HFFc6 (cell line): ENCODE measurements at regions not wholly inside any gene's neighbourhood (a gene's known extent, or its start where the extent isn't known, plus 50 kb on each side); places are given as distances from the start of the nearest gene placed in this dataset.

Experiments
- DNase-seq: peaks from one replicate; pipeline ENCODE4 v3.0.0-alpha.2; 2018
- H3K27ac Mint-ChIP-seq: 2 replicates; pipeline ENCODE4 v1.8.0; 2020; ENCODE audit warnings: mild to moderate bottlenecking, mixed read lengths
- H3K27me3 Mint-ChIP-seq: 2 replicates; pipeline ENCODE4 v1.8.0; 2021; ENCODE audit warnings: mild to moderate bottlenecking, moderate library complexity, mixed read lengths; ENCODE audit not compliant: insufficient read depth
- H3K36me3 Mint-ChIP-seq: 2 replicates; pipeline ENCODE4 v1.8.0; 2021; ENCODE audit warnings: low read depth, mixed read lengths
- H3K4me1 Mint-ChIP-seq: 2 replicates; pipeline ENCODE4 v1.8.0; 2020; ENCODE audit warnings: low read depth, mixed read lengths
- H3K4me3 Mint-ChIP-seq: 2 replicates; pipeline ENCODE4 v1.8.0; 2020; ENCODE audit warnings: mild to moderate bottlenecking, moderate library complexity, mixed read lengths
- H3K9me3 Mint-ChIP-seq: 2 replicates; pipeline ENCODE4 v1.8.0; 2020; ENCODE audit warnings: mild to moderate bottlenecking, mixed read lengths
- CTCF ChIP-seq: fragments of 200-600 bp; sonication (generic); IDR thresholded peaks from 2 replicates; pipeline ENCODE4 v1.5.0; 2021; ENCODE audit warnings: antibody characterized with exemption, mild to moderate bottlenecking

- Mint-ChIP-seq H3K9me3 (no peaks in the 10 kb centered on the region), H3K27me3 (peaks cover 52% of the 10 kb centered on the region), H3K4me3 (no peak overlapping the region), H3K4me1 (peaks cover 16% of the 10 kb centered on the region), H3K27ac (no peak overlapping the region), H3K36me3 (no peaks in the 10 kb centered on the region)
- no peak for DNase-seq
- no peak for TF ChIP-seq CTCF
Measured at GRCh38 chr9:38228331-38229103, 159.5 kb upstream of the SHB start.

GRCh38 chr9:38227656-38228055 lies 158.6 kb upstream of the SHB start:
- peaks cover 16% of the 10 kb centered on the region for H3K4me1 Mint-ChIP-seq
- H3K36me3 Mint-ChIP-seq, result no peaks in the 10 kb centered on the region
- H3K4me3 Mint-ChIP-seq, result no peak overlapping the region; the same call in 1 of the 2 replicates
- peaks cover 58% of the 10 kb centered on the region for H3K27me3 Mint-ChIP-seq
- H3K9me3 Mint-ChIP-seq, result no peaks in the 10 kb centered on the region
- no peak for DNase-seq
- TF ChIP-seq CTCF, result no peak
- H3K27ac Mint-ChIP-seq, result no peak overlapping the region

- Mint-ChIP-seq H3K4me1 (peaks cover 16% of the 10 kb centered on the region), H3K27ac (no peak overlapping the region), H3K36me3 (no peaks in the 10 kb centered on the region), H3K27me3 (peaks cover 55% of the 10 kb centered on the region), H3K9me3 (no peaks in the 10 kb centered on the region), H3K4me3 (no peak overlapping the region; the same call in 1 of the 2 replicates)
- peak; percentile 53 for DNase-seq
- TF ChIP-seq CTCF, result no peak
Measured at GRCh38 chr9:38227061-38227540, 158.1 kb upstream of the SHB start.

- DNase-seq, result no peak
- Mint-ChIP-seq H3K4me3 (peak overlapping the region; percentile 8; the same call in 1 of the 2 replicates), H3K27ac (no peak overlapping the region), H3K9me3 (no peaks in the 10 kb centered on the region), H3K27me3 (peaks cover 57% of the 10 kb centered on the region), H3K36me3 (no peaks in the 10 kb centered on the region), H3K4me1 (peaks cover 16% of the 10 kb centered on the region)
- TF ChIP-seq CTCF, result no peak
Measured at GRCh38 chr9:38226491-38226951, 157.5 kb upstream of the SHB start.

- Mint-ChIP-seq H3K9me3 (no peaks in the 10 kb centered on the region), H3K4me1 (peaks cover 16% of the 10 kb centered on the region), H3K36me3 (no peaks in the 10 kb centered on the region), H3K27ac (no peak overlapping the region), H3K27me3 (peaks cover 60% of the 10 kb centered on the region), H3K4me3 (no peak overlapping the region)
- no peak for DNase-seq
- TF ChIP-seq CTCF, result no peak
Measured at GRCh38 chr9:38224941-38225340, 155.9 kb upstream of the SHB start.
